PFSK-1 (cell line): ENCODE measurements at regions not wholly inside any gene's neighbourhood (a gene's known extent, or its start where the extent isn't known, plus 50 kb on each side); places are given as distances from the start of the nearest gene placed in this dataset.

Experiments
- FOXP2 ChIP-seq: optimal IDR thresholded peaks from 2 replicates; pipeline ENCODE3; 2011; ENCODE audit warnings: borderline replicate concordance, control low read depth, inconsistent platforms; ENCODE audit not compliant: insufficient read depth; ENCODE audit errors: extremely low read length, extremely low read depth
- POLR2AphosphoS5 ChIP-seq: IDR thresholded peaks from 2 replicates; pipeline ENCODE4 v1.6.1; 2012; ENCODE audit warnings: low read depth, mild to moderate bottlenecking, control low read depth, low read length, moderate library complexity
- SIN3A ChIP-seq: IDR thresholded peaks from 2 replicates; pipeline ENCODE4 v1.6.1; 2012; ENCODE audit warnings: mild to moderate bottlenecking, low read length, moderate library complexity, borderline replicate concordance; ENCODE audit not compliant: insufficient read depth
- TAF1 ChIP-seq: IDR thresholded peaks from 2 replicates; pipeline ENCODE4 v1.6.1; 2012; ENCODE audit warnings: low read length, control low read depth, borderline replicate concordance; ENCODE audit not compliant: insufficient read depth
- TF ChIP-seq, protein P1 (sequence below), 2 experiments: IDR thresholded peaks; 2 replicates each; pipeline versions ENCODE4 v1.6.1 to v1.8.0; 2011 to 2012; ENCODE audit warnings: low read depth in 2 of 2, low read length in 2 of 2, control low read depth in 1 of 2, inconsistent platforms in 1 of 2, mild to moderate bottlenecking in 1 of 2, moderate library complexity in 1 of 2; ENCODE audit not compliant: insufficient read depth in 1 of 2

DNA sequence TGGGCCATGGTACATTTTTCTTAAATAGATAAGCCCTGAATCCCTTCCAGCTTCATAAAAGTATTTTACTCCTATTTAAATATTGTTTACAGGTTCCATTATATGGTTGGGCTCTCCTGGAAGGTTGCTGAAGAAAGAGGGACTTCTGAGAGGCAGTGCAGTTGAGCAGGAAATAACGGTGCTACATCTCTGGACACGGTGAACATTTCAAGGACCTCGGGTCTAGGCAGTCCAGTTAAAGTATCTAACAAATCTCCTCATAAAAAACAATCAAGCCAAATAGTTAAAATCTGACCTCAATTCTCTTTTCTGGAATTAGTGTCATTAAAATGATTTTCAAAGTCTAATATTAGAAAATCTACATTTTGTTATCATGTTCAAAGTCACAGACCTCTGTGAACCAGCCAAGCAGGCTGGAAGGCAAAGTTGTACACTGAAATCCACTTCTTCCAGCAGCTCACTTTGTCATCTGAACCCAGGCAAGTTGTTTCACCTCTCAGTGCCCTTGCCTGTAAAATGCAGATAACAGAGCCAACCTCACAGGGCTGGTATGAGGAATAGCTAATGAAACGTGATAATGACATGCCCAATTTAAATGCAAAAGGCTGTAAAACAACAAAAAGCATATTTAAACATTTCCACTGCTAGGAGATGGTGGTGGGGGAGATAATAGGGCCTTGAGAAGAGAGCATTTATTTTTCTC, 267.0 kb upstream of the KLF3 start:
- TF ChIP-seq TAF1 (no peak), SIN3A (no peak), POLR2AphosphoS5 (no peak)
- TF ChIP-seq, protein P1, sequence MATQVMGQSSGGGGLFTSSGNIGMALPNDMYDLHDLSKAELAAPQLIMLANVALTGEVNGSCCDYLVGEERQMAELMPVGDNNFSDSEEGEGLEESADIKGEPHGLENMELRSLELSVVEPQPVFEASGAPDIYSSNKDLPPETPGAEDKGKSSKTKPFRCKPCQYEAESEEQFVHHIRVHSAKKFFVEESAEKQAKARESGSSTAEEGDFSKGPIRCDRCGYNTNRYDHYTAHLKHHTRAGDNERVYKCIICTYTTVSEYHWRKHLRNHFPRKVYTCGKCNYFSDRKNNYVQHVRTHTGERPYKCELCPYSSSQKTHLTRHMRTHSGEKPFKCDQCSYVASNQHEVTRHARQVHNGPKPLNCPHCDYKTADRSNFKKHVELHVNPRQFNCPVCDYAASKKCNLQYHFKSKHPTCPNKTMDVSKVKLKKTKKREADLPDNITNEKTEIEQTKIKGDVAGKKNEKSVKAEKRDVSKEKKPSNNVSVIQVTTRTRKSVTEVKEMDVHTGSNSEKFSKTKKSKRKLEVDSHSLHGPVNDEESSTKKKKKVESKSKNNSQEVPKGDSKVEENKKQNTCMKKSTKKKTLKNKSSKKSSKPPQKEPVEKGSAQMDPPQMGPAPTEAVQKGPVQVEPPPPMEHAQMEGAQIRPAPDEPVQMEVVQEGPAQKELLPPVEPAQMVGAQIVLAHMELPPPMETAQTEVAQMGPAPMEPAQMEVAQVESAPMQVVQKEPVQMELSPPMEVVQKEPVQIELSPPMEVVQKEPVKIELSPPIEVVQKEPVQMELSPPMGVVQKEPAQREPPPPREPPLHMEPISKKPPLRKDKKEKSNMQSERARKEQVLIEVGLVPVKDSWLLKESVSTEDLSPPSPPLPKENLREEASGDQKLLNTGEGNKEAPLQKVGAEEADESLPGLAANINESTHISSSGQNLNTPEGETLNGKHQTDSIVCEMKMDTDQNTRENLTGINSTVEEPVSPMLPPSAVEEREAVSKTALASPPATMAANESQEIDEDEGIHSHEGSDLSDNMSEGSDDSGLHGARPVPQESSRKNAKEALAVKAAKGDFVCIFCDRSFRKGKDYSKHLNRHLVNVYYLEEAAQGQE (IDR thresholded peaks at IDR 0.05; ENCODE audit: insufficient read depth in 1 of 2, low read depth in 2 of 2, low read length in 2 of 2) = no peak

DNA sequence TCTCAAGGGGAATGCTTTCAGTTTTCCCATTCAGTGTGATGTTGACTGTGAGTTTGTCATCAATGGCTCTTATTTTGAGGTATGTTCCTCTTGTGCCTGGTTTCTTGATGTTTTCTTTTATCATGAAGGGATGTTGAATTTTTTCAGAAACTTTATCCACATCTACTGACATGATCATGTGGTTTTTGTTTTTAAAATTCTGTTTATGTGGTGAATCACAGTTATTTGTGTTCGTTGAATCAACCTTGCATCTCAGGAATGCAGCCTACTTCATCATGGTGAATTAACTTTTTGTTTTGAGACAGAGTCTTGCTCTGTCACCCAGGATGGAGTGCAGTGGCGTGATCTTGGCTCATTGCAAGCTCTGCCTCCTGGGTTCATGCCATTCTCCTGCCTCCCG, 263.1 kb upstream of the KLF3 start:
- no peak for TF ChIP-seq POLR2AphosphoS5
- no peak for TF ChIP-seq FOXP2
- TF ChIP-seq SIN3A = no peak

DNA sequence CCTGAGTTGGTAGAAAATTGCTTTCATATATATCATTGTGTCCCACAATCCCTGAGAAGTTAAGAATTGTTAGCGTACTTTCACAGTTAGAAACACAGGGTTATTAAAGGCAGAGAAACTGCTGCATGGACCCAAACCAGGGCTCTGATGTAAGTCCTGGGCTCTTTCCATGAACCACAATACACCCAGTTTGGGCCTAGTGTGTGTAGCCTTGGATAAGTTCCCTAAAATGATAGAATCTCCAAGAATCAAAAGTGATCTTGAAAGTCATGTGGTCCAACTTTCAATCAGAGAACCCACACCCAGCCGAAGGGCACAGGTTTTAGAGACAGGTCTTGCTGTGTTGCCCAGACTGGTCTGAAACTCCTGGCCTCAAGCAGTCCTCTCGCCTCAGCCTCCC, 257.8 kb upstream of the KLF3 start:
- TF ChIP-seq, protein P1 (IDR thresholded peaks at IDR 0.05; ENCODE audit: insufficient read depth in 1 of 2, low read depth in 2 of 2, low read length in 2 of 2) = no peak
- no peak for TF ChIP-seq SIN3A
- TF ChIP-seq TAF1 = no peak
- TF ChIP-seq FOXP2 = no peak
- TF ChIP-seq POLR2AphosphoS5 = no peak

DNA sequence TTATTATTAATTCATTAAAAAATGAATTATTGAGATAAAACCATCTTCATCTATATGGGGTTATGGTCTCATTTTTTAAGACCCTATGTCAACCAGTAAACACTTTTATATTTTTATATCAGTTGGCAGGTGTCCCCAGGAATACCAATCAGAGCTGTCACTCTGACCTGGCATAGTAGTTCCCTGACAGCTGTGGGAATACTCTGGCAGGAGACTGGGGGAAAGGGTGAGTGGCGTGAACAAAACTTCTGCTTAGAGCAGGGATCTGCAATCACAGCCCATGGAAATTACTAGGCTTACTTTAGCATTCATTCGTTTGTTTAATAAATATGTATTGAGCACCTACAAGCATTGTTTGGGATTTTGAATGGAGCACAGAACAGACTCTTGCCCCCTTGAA, 254.1 kb upstream of the KLF3 start:
- TF ChIP-seq FOXP2 (no peak), TAF1 (no peak), SIN3A (no peak), POLR2AphosphoS5 (no peak)
- TF ChIP-seq, protein P1 (IDR thresholded peaks at IDR 0.05; ENCODE audit: insufficient read depth in 1 of 2, low read depth in 2 of 2, low read length in 2 of 2) = no peak

DNA sequence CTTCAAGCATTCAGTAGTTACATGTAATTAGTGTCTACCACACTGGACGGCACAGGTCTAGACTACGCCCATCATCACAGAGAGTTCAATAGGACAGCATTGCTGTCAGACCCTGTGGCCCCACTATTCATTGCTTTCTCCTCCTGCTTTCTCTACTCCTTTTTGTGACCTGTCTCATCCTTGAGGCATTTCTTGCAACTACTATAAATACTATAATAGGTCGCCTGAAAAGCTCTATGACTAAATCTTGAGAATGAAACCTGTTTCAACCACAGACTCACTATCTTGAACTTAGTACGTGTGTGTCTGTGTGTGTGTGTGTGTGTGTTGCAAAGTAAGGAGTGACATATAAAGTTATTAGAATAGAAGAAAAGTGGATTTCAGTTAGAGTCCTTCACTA, 252.9 kb upstream of the KLF3 start:
- TF ChIP-seq, protein P1 (IDR thresholded peaks at IDR 0.05; ENCODE audit: insufficient read depth in 1 of 2, low read depth in 2 of 2, low read length in 2 of 2) = no peak

DNA sequence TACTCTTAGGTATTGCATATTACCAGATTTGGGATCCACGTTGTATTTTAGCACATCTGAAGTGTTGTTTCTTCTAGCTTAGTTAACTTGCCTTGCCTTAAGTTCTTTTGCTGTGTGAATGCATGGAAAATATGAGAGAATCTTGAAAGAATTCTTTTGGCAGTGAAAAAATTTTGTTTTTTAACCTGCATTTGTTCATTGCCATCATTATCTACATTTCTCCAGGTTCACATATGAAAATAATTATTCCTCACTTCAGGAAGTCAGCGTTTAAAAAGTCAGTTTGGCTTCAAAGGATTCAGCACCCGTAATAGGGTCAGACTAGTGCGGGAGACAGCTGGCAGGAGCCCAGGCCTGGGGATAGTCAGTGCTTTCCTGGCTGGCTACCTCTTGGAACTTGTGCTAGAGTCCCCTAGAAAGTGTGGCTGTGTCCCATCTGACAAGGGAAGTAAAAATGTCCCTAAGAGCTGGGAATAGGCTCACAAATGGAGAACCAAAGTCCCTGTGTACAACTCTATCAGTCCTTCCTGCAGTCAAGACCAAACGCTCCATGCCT, 251.9 kb upstream of the KLF3 start:
- TF ChIP-seq POLR2AphosphoS5 (no peak), TAF1 (no peak), SIN3A (no peak), FOXP2 (no peak)
- TF ChIP-seq, protein P1 (IDR thresholded peaks at IDR 0.05; ENCODE audit: insufficient read depth in 1 of 2, low read depth in 2 of 2, low read length in 2 of 2) = no peak
